Activated CD4-positive, alpha-beta memory T cell treated with anti-CD3 and anti-CD28 coated beads, Interleukin-2, amount 10 ng/mL, durations not matched to agents 7 days and 5 days (primary cell): ENCODE measurements at regions not wholly inside any gene's neighbourhood (a gene's known extent, or its start where the extent isn't known, plus 50 kb on each side); places are given as distances from the start of the nearest gene placed in this dataset.
"Not testable (repeated sequence)": the region's sequence is repeated elsewhere in the genome, so short reads cannot be mapped to it uniquely, and the experiment has no call there.

Experiments used
- CTCF ChIA-PET: fragments of 350-600 bp; sonication (Branson Sonifier 250); formaldehyde crosslinking; loops from one replicate; lab custom pipeline; 2021; ENCODE audit warnings: antibody characterized with exemption, inconsistent platforms; lab: Charles Lee
- POLR2A ChIA-PET: fragments of 350-600 bp; sonication (Branson Sonifier 250); formaldehyde crosslinking; loops from one replicate; lab custom pipeline; 2021; ENCODE audit warnings: antibody characterized with exemption; lab: Charles Lee
- DNase-seq: peaks from one replicate; pipeline ENCODE4 v3.0.0-alpha.2; 2020
- H3K27ac Mint-ChIP-seq: one replicate; pipeline ENCODE4 v1.8.0; 2021; ENCODE audit warnings: mild to moderate bottlenecking, mixed read lengths
- H3K27me3 Mint-ChIP-seq: one replicate; pipeline ENCODE4 v1.8.0; 2021; ENCODE audit warnings: mixed read lengths
- H3K36me3 Mint-ChIP-seq: one replicate; pipeline ENCODE4 v1.8.0; 2021; ENCODE audit warnings: low read depth, mixed read lengths
- H3K4me1 Mint-ChIP-seq: one replicate; pipeline ENCODE4 v1.8.0; 2021; ENCODE audit warnings: mixed read lengths
- H3K4me3 Mint-ChIP-seq: one replicate; pipeline ENCODE4 v1.8.0; 2021; ENCODE audit warnings: mild to moderate bottlenecking, mixed read lengths
- H3K9me3 Mint-ChIP-seq: one replicate; pipeline ENCODE4 v1.8.0; 2021; ENCODE audit warnings: mixed read lengths

- DNase-seq, H3K36me3 Mint-ChIP-seq, H3K27ac Mint-ChIP-seq, CTCF ChIA-PET, H3K4me3 Mint-ChIP-seq, H3K27me3 Mint-ChIP-seq, H3K4me1 Mint-ChIP-seq, POLR2A ChIA-PET, H3K9me3 Mint-ChIP-seq: not testable (repeated sequence)
Measured at GRCh38 chr21:8194042-8194441, 2327.3 kb upstream of the TPTE start.

- H3K27me3 Mint-ChIP-seq, CTCF ChIA-PET, H3K36me3 Mint-ChIP-seq, H3K27ac Mint-ChIP-seq, H3K4me1 Mint-ChIP-seq, H3K9me3 Mint-ChIP-seq, DNase-seq, POLR2A ChIA-PET, H3K4me3 Mint-ChIP-seq: not testable (repeated sequence)
Measured at GRCh38 chr21:8197377-8198027, 2323.9 kb upstream of the TPTE start.

GRCh38 chr21:8205094-8205891, 2316.1 kb upstream of the TPTE start:
- H3K27me3 Mint-ChIP-seq, H3K27ac Mint-ChIP-seq, H3K4me1 Mint-ChIP-seq, H3K9me3 Mint-ChIP-seq, CTCF ChIA-PET, H3K4me3 Mint-ChIP-seq, POLR2A ChIA-PET, H3K36me3 Mint-ChIP-seq, DNase-seq: not testable (repeated sequence)

- H3K4me3 Mint-ChIP-seq, H3K36me3 Mint-ChIP-seq, DNase-seq, H3K27ac Mint-ChIP-seq, H3K4me1 Mint-ChIP-seq, POLR2A ChIA-PET, H3K27me3 Mint-ChIP-seq, H3K9me3 Mint-ChIP-seq, CTCF ChIA-PET: not testable (repeated sequence)
Measured at GRCh38 chr21:8205892-8206188, 2315.5 kb upstream of the TPTE start.

GRCh38 chr21:8212986-8213550, 2308.3 kb upstream of the TPTE start:
- peak; percentile 40 for DNase-seq
- CTCF ChIA-PET, H3K4me1 Mint-ChIP-seq, H3K36me3 Mint-ChIP-seq, H3K27ac Mint-ChIP-seq, H3K9me3 Mint-ChIP-seq, H3K27me3 Mint-ChIP-seq, H3K4me3 Mint-ChIP-seq, POLR2A ChIA-PET: not testable (repeated sequence)

- DNase-seq, H3K36me3 Mint-ChIP-seq, H3K9me3 Mint-ChIP-seq, POLR2A ChIA-PET, H3K27me3 Mint-ChIP-seq, H3K4me1 Mint-ChIP-seq, H3K27ac Mint-ChIP-seq, CTCF ChIA-PET, H3K4me3 Mint-ChIP-seq: not testable (repeated sequence)
Measured at GRCh38 chr21:8214539-8214938, 2306.8 kb upstream of the TPTE start.

GRCh38 chr21:8229366-8230150, 2291.8 kb upstream of the TPTE start:
- H3K27me3 Mint-ChIP-seq, CTCF ChIA-PET, DNase-seq, H3K4me1 Mint-ChIP-seq, H3K27ac Mint-ChIP-seq, H3K36me3 Mint-ChIP-seq, H3K9me3 Mint-ChIP-seq, POLR2A ChIA-PET, H3K4me3 Mint-ChIP-seq: not testable (repeated sequence)

GRCh38 chr21:8231252-8231651, 2290.1 kb upstream of the TPTE start:
- DNase-seq, H3K27ac Mint-ChIP-seq, H3K4me1 Mint-ChIP-seq, H3K27me3 Mint-ChIP-seq, H3K9me3 Mint-ChIP-seq, H3K4me3 Mint-ChIP-seq, H3K36me3 Mint-ChIP-seq, CTCF ChIA-PET, POLR2A ChIA-PET: not testable (repeated sequence)

- H3K4me1 Mint-ChIP-seq, H3K9me3 Mint-ChIP-seq, CTCF ChIA-PET, H3K27me3 Mint-ChIP-seq, H3K27ac Mint-ChIP-seq, H3K36me3 Mint-ChIP-seq, DNase-seq, H3K4me3 Mint-ChIP-seq, POLR2A ChIA-PET: not testable (repeated sequence)
Measured at GRCh38 chr21:8233000-8233399, 2288.4 kb upstream of the TPTE start.

- CTCF ChIA-PET, POLR2A ChIA-PET, H3K27ac Mint-ChIP-seq, DNase-seq, H3K9me3 Mint-ChIP-seq, H3K4me3 Mint-ChIP-seq, H3K4me1 Mint-ChIP-seq, H3K27me3 Mint-ChIP-seq, H3K36me3 Mint-ChIP-seq: not testable (repeated sequence)
Measured at GRCh38 chr21:8234059-8234458, 2287.3 kb upstream of the TPTE start.

- H3K27me3 Mint-ChIP-seq, H3K27ac Mint-ChIP-seq, CTCF ChIA-PET, H3K36me3 Mint-ChIP-seq, H3K4me1 Mint-ChIP-seq, POLR2A ChIA-PET, H3K4me3 Mint-ChIP-seq, DNase-seq, H3K9me3 Mint-ChIP-seq: not testable (repeated sequence)
Measured at GRCh38 chr21:8244723-8245641, 2276.4 kb upstream of the TPTE start.

GRCh38 chr21:8245642-8246402, 2275.6 kb upstream of the TPTE start:
- H3K4me3 Mint-ChIP-seq, POLR2A ChIA-PET, H3K36me3 Mint-ChIP-seq, DNase-seq, H3K27me3 Mint-ChIP-seq, H3K27ac Mint-ChIP-seq, H3K9me3 Mint-ChIP-seq, CTCF ChIA-PET, H3K4me1 Mint-ChIP-seq: not testable (repeated sequence)
